CD14-positive monocyte (primary cell): ENCODE measurements at regions not wholly inside any gene's neighbourhood (a gene's known extent, or its start where the extent isn't known, plus 50 kb on each side); places are given as distances from the start of the nearest gene placed in this dataset.
"Not testable (repeated sequence)": the region's sequence is repeated elsewhere in the genome, so short reads cannot be mapped to it uniquely, and the experiment has no call there.

Experiments used
- DNase-seq, 3 donors: peaks; one replicate each; pipeline ENCODE4 v3.0.0-alpha.2; 2011 to 2022
- H2AFZ ChIP-seq: 2 replicates; pipeline ENCODE4 v1.6.0; 2012; ENCODE audit warnings: mild to moderate bottlenecking, low read depth, low read length, inconsistent platforms; ENCODE audit not compliant: insufficient read depth, poor library complexity, severe bottlenecking
- H3K27ac ChIP-seq, 2 donors: 1 replicate in 1 of 2; 2 replicates in 1 of 2; pipeline ENCODE4 v1.5.1; 2012 to 2013; ENCODE audit warnings: low read length in 2 of 2, control low read depth in 1 of 2, inconsistent platforms in 1 of 2, low read depth in 1 of 2, mild to moderate bottlenecking in 1 of 2
- H3K27me3 ChIP-seq, 2 donors: one replicate each; pipeline versions ENCODE4 v1.6.0 to v1.6.1; 2011 to 2013; ENCODE audit warnings: low read length in 2 of 2; ENCODE audit not compliant: control insufficient read depth in 2 of 2, insufficient read depth in 2 of 2
- H3K36me3 ChIP-seq, 2 donors: replicated peaks in 1 of 2; 1 replicate in 1 of 2; 2 replicates in 1 of 2; pipeline versions ENCODE4 v1.5.1 to v1.6.1; 2012 to 2013; ENCODE audit warnings: low read length in 2 of 2, control low read depth in 1 of 2, inconsistent platforms in 1 of 2, mild to moderate bottlenecking in 1 of 2; ENCODE audit not compliant: insufficient read depth in 2 of 2, control insufficient read depth in 1 of 2
- H3K4me1 ChIP-seq, 2 donors: 1 replicate in 1 of 2; 2 replicates in 1 of 2; pipeline versions ENCODE4 v1.5.1 to v1.6.1; 2012 to 2013; ENCODE audit warnings: low read length in 2 of 2, control low read depth in 1 of 2, inconsistent platforms in 1 of 2, mild to moderate bottlenecking in 1 of 2, moderate library complexity in 1 of 2; ENCODE audit not compliant: insufficient read depth in 2 of 2, control insufficient read depth in 1 of 2
- H3K4me2 ChIP-seq: replicated peaks from 2 replicates; pipeline ENCODE3; 2012; ENCODE audit warnings: low read length, moderate library complexity, mild to moderate bottlenecking; ENCODE audit not compliant: poor library complexity, severe bottlenecking; ENCODE audit errors: extremely low read depth
- H3K4me3 ChIP-seq, 3 experiments: fragments of 200-600 bp in 1 of 3; sonication (generic) in 1 of 3; replicated peaks in 1 of 3; 1 replicate in 2 of 3; 2 replicates in 1 of 3; pipeline ENCODE4 v1.5.1; 2011 to 2013; ENCODE audit warnings: low read length in 3 of 3, mild to moderate bottlenecking in 3 of 3, control low read depth in 2 of 3, low read depth in 2 of 3, inconsistent platforms in 1 of 3, moderate library complexity in 1 of 3
- H3K79me2 ChIP-seq: 2 replicates; pipeline ENCODE4 v1.6.0; 2012; ENCODE audit warnings: mild to moderate bottlenecking, control low read depth, inconsistent platforms, low read length, moderate library complexity; ENCODE audit not compliant: insufficient read depth
- H3K9ac ChIP-seq: 2 replicates; pipeline ENCODE4 v1.6.0; 2017; ENCODE audit warnings: low read length, mild to moderate bottlenecking; ENCODE audit not compliant: insufficient read depth, poor library complexity, severe bottlenecking
- H3K9me3 ChIP-seq, 2 donors: replicated peaks in 1 of 2; 1 replicate in 1 of 2; 2 replicates in 1 of 2; pipeline versions ENCODE4 v1.5.1 to v1.6.1; 2012 to 2013; ENCODE audit warnings: low read length in 2 of 2, control low read depth in 1 of 2; ENCODE audit not compliant: control insufficient read depth in 1 of 2, insufficient read depth in 1 of 2
- H4K20me1 ChIP-seq: 2 replicates; pipeline ENCODE4 v1.6.0; 2012; ENCODE audit warnings: mild to moderate bottlenecking, low read length, control low read depth, moderate library complexity; ENCODE audit not compliant: insufficient read depth
- H3K27ac Mint-ChIP-seq, 7 donors: one replicate each; pipeline ENCODE4 v1.8.0; 2020; ENCODE audit warnings: mild to moderate bottlenecking in 7 of 7, mixed read lengths in 7 of 7, moderate library complexity in 6 of 7, inconsistent platforms in 2 of 7
- H3K27me3 Mint-ChIP-seq, 3 donors: one replicate each; pipeline ENCODE4 v1.8.0; 2021 to 2022; ENCODE audit warnings: low read depth in 3 of 3, mild to moderate bottlenecking in 3 of 3, mixed read lengths in 3 of 3, moderate library complexity in 3 of 3, inconsistent platforms in 1 of 3
- H3K36me3 Mint-ChIP-seq, 2 donors: one replicate each; pipeline ENCODE4 v1.8.0; 2020; ENCODE audit warnings: mixed read lengths in 2 of 2, inconsistent platforms in 1 of 2, mild to moderate bottlenecking in 1 of 2
- H3K4me1 Mint-ChIP-seq: one replicate; pipeline ENCODE4 v1.8.0; 2020; ENCODE audit warnings: mild to moderate bottlenecking, mixed read lengths
- H3K4me3 Mint-ChIP-seq, 2 donors: one replicate each; pipeline ENCODE4 v1.8.0; 2020; ENCODE audit warnings: mild to moderate bottlenecking in 2 of 2, mixed read lengths in 2 of 2, moderate library complexity in 1 of 2
- H3K9me3 Mint-ChIP-seq, 7 donors: one replicate each; pipeline ENCODE4 v1.8.0; 2020 to 2022; ENCODE audit warnings: mixed read lengths in 7 of 7, mild to moderate bottlenecking in 6 of 7, moderate library complexity in 6 of 7, inconsistent platforms in 2 of 7
- WGBS: methylation state at CpG from one replicate; pipeline ENCODE4 v1.1.5; 2013; ENCODE audit warnings: missing lambda C conversion rate; ENCODE audit not compliant: insufficient coverage; 5-methylcytosine and 5-hydroxymethylcytosine counted together
- intact Hi-C, 2 donors: fragments of 100-400 bp; cut with micrococcal nuclease; formaldehyde crosslinking; loops; one replicate each; pipeline versions ENCODE4 v1.15.0 to v1.15.1; 2023
- TF ChIP-seq, protein P1 (sequence below): fragments of 200-600 bp; IDR thresholded peaks from one replicate; pipeline ENCODE4 v1.8.0; 2022; ENCODE audit warnings: antibody characterized with exemption, mild to moderate bottlenecking

GRCh38 chrX:39065051-39065871, 264.0 kb downstream of the MID1IP1 start:
- no peak for DNase-seq
- Histone ChIP-seq H3K27me3 (no peaks in the 10 kb centered on the region), H3K36me3 (no peaks in the 10 kb centered on the region), H3K27ac (no peak overlapping the region), H3K4me1 (peaks cover 22 to 23% of the 10 kb centered on the region in 2 donors), H3K9me3 (peaks cover 0 to 8% of the 10 kb centered on the region in 2 donors), H4K20me1 (no peaks in the 10 kb centered on the region), H3K4me2 (no peak overlapping the region), H2AFZ (no peak overlapping the region), H3K79me2 (no peaks in the 10 kb centered on the region), H3K9ac (no peak overlapping the region), H3K4me3 (no peak overlapping the region)
- Mint-ChIP-seq H3K27ac (peak overlapping the region in 2 of 7 donors; percentile 21 to 35), H3K4me3 (no peak overlapping the region), H3K4me1 (peaks cover 26% of the 10 kb centered on the region), H3K36me3 (peaks cover 0 to 3% of the 10 kb centered on the region in 2 donors), H3K9me3 (peaks cover 0 to 29% (median 13%) of the 10 kb centered on the region in 7 donors), H3K27me3 (peaks cover 0 to 7% (median 0%) of the 10 kb centered on the region in 3 donors)
- TF ChIP-seq, protein P1, sequence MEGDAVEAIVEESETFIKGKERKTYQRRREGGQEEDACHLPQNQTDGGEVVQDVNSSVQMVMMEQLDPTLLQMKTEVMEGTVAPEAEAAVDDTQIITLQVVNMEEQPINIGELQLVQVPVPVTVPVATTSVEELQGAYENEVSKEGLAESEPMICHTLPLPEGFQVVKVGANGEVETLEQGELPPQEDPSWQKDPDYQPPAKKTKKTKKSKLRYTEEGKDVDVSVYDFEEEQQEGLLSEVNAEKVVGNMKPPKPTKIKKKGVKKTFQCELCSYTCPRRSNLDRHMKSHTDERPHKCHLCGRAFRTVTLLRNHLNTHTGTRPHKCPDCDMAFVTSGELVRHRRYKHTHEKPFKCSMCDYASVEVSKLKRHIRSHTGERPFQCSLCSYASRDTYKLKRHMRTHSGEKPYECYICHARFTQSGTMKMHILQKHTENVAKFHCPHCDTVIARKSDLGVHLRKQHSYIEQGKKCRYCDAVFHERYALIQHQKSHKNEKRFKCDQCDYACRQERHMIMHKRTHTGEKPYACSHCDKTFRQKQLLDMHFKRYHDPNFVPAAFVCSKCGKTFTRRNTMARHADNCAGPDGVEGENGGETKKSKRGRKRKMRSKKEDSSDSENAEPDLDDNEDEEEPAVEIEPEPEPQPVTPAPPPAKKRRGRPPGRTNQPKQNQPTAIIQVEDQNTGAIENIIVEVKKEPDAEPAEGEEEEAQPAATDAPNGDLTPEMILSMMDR = no peak
- intact Hi-C loops = loop anchor here (10.0 kb wide), 1 partner anchor 80 kb away; no protein-coding TSS in a partner anchor
- 96% methylated on average over 3 of the region's 21 CpGs for WGBS

- Mint-ChIP-seq H3K9me3 (peaks cover 0 to 16% (median 5%) of the 10 kb centered on the region in 7 donors), H3K4me1 (peaks cover 13% of the 10 kb centered on the region), H3K36me3 (no peaks in the 10 kb centered on the region), H3K27me3 (peaks cover 0 to 7% (median 2%) of the 10 kb centered on the region in 3 donors), H3K4me3 (no peak overlapping the region), H3K27ac (no peak overlapping the region)
- Histone ChIP-seq H3K4me1 (peaks cover 13 to 14% of the 10 kb centered on the region in 2 donors), H3K9ac (no peak overlapping the region), H3K27me3 (no peaks in the 10 kb centered on the region), H3K4me2 (no peak overlapping the region), H3K36me3 (no peaks in the 10 kb centered on the region), H4K20me1 (no peaks in the 10 kb centered on the region), H2AFZ (no peak overlapping the region), H3K4me3 (no peak overlapping the region), H3K9me3 (peaks cover 0 to 4% of the 10 kb centered on the region in 2 donors), H3K79me2 (no peaks in the 10 kb centered on the region), H3K27ac (no peak overlapping the region)
- WGBS = 100% methylated on average over 2 of the region's 5 CpGs
- intact Hi-C loops = loop anchor here (10.0 kb wide), 1 partner anchor 77 kb away; no protein-coding TSS in a partner anchor
- TF ChIP-seq, protein P1 = no peak
- DNase-seq = no peak
These were observed 266.6 kb downstream of the MID1IP1 start for GRCh38 chrX:39067866-39068265.

- intact Hi-C loops = loop anchor here (10.0 kb wide), 1 partner anchor 76 kb away; no protein-coding TSS in a partner anchor
- H3K27ac Mint-ChIP-seq, H3K27ac ChIP-seq, H3K9ac ChIP-seq, H3K4me3 ChIP-seq, H3K79me2 ChIP-seq, H3K36me3 Mint-ChIP-seq, H3K27me3 Mint-ChIP-seq, H4K20me1 ChIP-seq, DNase-seq, H3K4me1 ChIP-seq, H3K4me2 ChIP-seq, H3K4me3 Mint-ChIP-seq, H3K36me3 ChIP-seq, H3K4me1 Mint-ChIP-seq, H3K9me3 ChIP-seq, H2AFZ ChIP-seq, H3K27me3 ChIP-seq: not testable (repeated sequence)
- WGBS = no CpG with 5 or more reads among the region's 1 CpG
- H3K9me3 Mint-ChIP-seq = peaks cover 0 to 17% (median 5%) of the 10 kb centered on the region in 7 donors
These were observed 267.4 kb downstream of the MID1IP1 start for GRCh38 chrX:39068634-39069033.
